ENCODE measurements at regions not wholly inside any gene's neighbourhood (a gene's known extent, or its start where the extent isn't known, plus 50 kb on each side); places are given as distances from the start of the nearest gene placed in this dataset.

DNA sequence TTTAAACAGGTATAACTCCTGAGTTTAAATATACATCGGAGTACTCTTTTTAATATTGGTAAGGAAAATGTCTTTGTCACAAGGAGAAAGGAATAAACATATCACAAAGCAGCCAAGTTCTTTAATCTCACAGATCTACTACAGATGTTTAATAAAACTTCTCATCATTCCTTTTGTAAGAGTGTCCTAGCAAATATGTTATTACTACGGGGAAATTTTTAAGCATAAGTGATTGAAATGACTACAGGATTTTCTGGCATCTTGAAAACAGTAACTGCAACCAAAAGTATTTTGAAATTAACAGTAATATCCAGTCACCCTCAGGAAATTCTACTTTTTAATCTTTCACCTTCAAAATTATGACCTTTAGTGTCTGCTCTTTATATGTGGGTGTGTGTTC, 403.1 kb downstream of the IRS1 start:
- Histone ChIP-seq H3K9me3 (ENCODE audit: control insufficient read depth, insufficient read depth, low read depth, low read length) (no peaks in the 10 kb centered on the region), H3K27me3 (ENCODE audit: control insufficient read depth, insufficient read depth, low read length) (no peaks in the 10 kb centered on the region), H3K4me1 (ENCODE audit: control insufficient read depth, insufficient read depth, low read length) (no peaks in the 10 kb centered on the region), H3K4me3 (ENCODE audit: low read depth in 2 of 2, low read length in 2 of 2) (no peak overlapping the region), H3K36me3 (ENCODE audit: control insufficient read depth, insufficient read depth, low read length) (no peaks in the 10 kb centered on the region), H3K27ac (ENCODE audit: low read length) (no peak overlapping the region)
- TF ChIP-seq, protein P1, sequence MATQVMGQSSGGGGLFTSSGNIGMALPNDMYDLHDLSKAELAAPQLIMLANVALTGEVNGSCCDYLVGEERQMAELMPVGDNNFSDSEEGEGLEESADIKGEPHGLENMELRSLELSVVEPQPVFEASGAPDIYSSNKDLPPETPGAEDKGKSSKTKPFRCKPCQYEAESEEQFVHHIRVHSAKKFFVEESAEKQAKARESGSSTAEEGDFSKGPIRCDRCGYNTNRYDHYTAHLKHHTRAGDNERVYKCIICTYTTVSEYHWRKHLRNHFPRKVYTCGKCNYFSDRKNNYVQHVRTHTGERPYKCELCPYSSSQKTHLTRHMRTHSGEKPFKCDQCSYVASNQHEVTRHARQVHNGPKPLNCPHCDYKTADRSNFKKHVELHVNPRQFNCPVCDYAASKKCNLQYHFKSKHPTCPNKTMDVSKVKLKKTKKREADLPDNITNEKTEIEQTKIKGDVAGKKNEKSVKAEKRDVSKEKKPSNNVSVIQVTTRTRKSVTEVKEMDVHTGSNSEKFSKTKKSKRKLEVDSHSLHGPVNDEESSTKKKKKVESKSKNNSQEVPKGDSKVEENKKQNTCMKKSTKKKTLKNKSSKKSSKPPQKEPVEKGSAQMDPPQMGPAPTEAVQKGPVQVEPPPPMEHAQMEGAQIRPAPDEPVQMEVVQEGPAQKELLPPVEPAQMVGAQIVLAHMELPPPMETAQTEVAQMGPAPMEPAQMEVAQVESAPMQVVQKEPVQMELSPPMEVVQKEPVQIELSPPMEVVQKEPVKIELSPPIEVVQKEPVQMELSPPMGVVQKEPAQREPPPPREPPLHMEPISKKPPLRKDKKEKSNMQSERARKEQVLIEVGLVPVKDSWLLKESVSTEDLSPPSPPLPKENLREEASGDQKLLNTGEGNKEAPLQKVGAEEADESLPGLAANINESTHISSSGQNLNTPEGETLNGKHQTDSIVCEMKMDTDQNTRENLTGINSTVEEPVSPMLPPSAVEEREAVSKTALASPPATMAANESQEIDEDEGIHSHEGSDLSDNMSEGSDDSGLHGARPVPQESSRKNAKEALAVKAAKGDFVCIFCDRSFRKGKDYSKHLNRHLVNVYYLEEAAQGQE (IDR thresholded peaks at IDR 0.05; ENCODE audit: insufficient read depth in 1 of 2, low read depth in 2 of 2, low read length in 1 of 2): no peak
- no peak for TF ChIP-seq POLR2AphosphoS5 (IDR thresholded peaks at IDR 0.05; ENCODE audit: low read depth, low read length)
- TF ChIP-seq SIN3A (IDR thresholded peaks at IDR 0.05; ENCODE audit: borderline replicate concordance, insufficient read depth, low read depth, low read length): no peak
- TF ChIP-seq, protein P2, sequence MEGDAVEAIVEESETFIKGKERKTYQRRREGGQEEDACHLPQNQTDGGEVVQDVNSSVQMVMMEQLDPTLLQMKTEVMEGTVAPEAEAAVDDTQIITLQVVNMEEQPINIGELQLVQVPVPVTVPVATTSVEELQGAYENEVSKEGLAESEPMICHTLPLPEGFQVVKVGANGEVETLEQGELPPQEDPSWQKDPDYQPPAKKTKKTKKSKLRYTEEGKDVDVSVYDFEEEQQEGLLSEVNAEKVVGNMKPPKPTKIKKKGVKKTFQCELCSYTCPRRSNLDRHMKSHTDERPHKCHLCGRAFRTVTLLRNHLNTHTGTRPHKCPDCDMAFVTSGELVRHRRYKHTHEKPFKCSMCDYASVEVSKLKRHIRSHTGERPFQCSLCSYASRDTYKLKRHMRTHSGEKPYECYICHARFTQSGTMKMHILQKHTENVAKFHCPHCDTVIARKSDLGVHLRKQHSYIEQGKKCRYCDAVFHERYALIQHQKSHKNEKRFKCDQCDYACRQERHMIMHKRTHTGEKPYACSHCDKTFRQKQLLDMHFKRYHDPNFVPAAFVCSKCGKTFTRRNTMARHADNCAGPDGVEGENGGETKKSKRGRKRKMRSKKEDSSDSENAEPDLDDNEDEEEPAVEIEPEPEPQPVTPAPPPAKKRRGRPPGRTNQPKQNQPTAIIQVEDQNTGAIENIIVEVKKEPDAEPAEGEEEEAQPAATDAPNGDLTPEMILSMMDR (IDR thresholded peaks at IDR 0.05): no peak
- TF ChIP-seq TCF7L2 (IDR thresholded peaks at IDR 0.05; ENCODE audit: low read depth, low read length): no peak
- in situ Hi-C loops (cut with HindIII; ENCODE audit: low pct_unique_long_range_greater_than_20kb, low sequenced_read_pairs): no loop called here
- no peak for DNase-seq (ENCODE audit: low read depth, low spot score)
- no TSS peak for BruUV-seq (replicated peaks)
- POLR2A ChIA-PET: interaction anchor here (0.6 kb wide), 1 partner anchor 39 kb away, joined by 5 read pairs; no protein-coding TSS in a partner anchor
- CTCF ChIA-PET: interaction anchor here (0.6 kb wide), 1 partner anchor 379 kb away, joined by 4 read pairs; no protein-coding TSS in a partner anchor
- intact Hi-C loops (cut with micrococcal nuclease; ENCODE audit: unreplicated experiment): no loop called here
- ATAC-seq: no peak

- in situ Hi-C loops (cut with HindIII; ENCODE audit: low pct_unique_long_range_greater_than_20kb, low sequenced_read_pairs): no loop called here
- CTCF ChIA-PET: no interaction called here
- no peak overlapping the region for H3K4me3 ChIP-seq (ENCODE audit: low read depth in 2 of 2, low read length in 2 of 2)
These were observed 412.1 kb downstream of the IRS1 start for GRCh38 chr2:226387499-226387942.

More at GRCh38 chr2:226387499-226387942, 412.1 kb downstream of the IRS1 start:
- POLR2A ChIA-PET: no interaction called here
- H3K27me3 ChIP-seq (ENCODE audit: control insufficient read depth, insufficient read depth, low read length): no peaks in the 10 kb centered on the region
- DNase-seq (ENCODE audit: low read depth, low spot score) (no peak), ATAC-seq (no peak)
- intact Hi-C loops (cut with micrococcal nuclease; ENCODE audit: unreplicated experiment): no loop called here
- H3K27ac ChIP-seq (ENCODE audit: low read length): no peak overlapping the region
- no peaks in the 10 kb centered on the region for H3K9me3 ChIP-seq (ENCODE audit: control insufficient read depth, insufficient read depth, low read depth, low read length)
- BruUV-seq (replicated peaks): no TSS peak
- H3K4me1 ChIP-seq (ENCODE audit: control insufficient read depth, insufficient read depth, low read length): no peaks in the 10 kb centered on the region
- H3K36me3 ChIP-seq (ENCODE audit: control insufficient read depth, insufficient read depth, low read length): no peaks in the 10 kb centered on the region
- TF ChIP-seq SIN3A (IDR thresholded peaks at IDR 0.05; ENCODE audit: borderline replicate concordance, insufficient read depth, low read depth, low read length) (no peak), TCF7L2 (IDR thresholded peaks at IDR 0.05; ENCODE audit: low read depth, low read length) (no peak), POLR2AphosphoS5 (IDR thresholded peaks at IDR 0.05; ENCODE audit: low read depth, low read length) (no peak)
- TF ChIP-seq, protein P1 (IDR thresholded peaks at IDR 0.05; ENCODE audit: insufficient read depth in 1 of 2, low read depth in 2 of 2, low read length in 1 of 2): no peak
- TF ChIP-seq, protein P2 (IDR thresholded peaks at IDR 0.05): no peak

Measured in Panc1 (cell line).